ENCODE measurements at regions not wholly inside any gene's neighbourhood (a gene's known extent, or its start where the extent isn't known, plus 50 kb on each side); places are given as distances from the start of the nearest gene placed in this dataset.
"Not testable (repeated sequence)": the region's sequence is repeated elsewhere in the genome, so short reads cannot be mapped to it uniquely, and the experiment has no call there.

- no peak for ATAC-seq (replicated peaks)
- no peak overlapping the region for H3K4me3 Mint-ChIP-seq
- H3K27ac Mint-ChIP-seq = no peak overlapping the region
- H3K27me3 Mint-ChIP-seq = peaks cover 6 to 22% of the 10 kb centered on the region in 2 donors
- no peaks in the 10 kb centered on the region for H3K36me3 Mint-ChIP-seq (ENCODE audit: insufficient read depth)
- H3K4me1 Mint-ChIP-seq (ENCODE audit: low read depth in 2 of 2) = no peaks in the 10 kb centered on the region
- no peak for DNase-seq
- no peaks in the 10 kb centered on the region for H3K9me3 Mint-ChIP-seq
Measured at GRCh38 chr5:100641833-100642232, 106.7 kb downstream of the FAM174A start.

GRCh38 chr5:100643473-100643872 is 108.3 kb downstream of the FAM174A start:
- H3K9me3 Mint-ChIP-seq = no peaks in the 10 kb centered on the region
- H3K4me1 Mint-ChIP-seq (ENCODE audit: low read depth in 2 of 2) = peaks cover 1 to 5% of the 10 kb centered on the region in 2 donors
- no peak for DNase-seq
- peaks cover 6 to 22% of the 10 kb centered on the region in 2 donors for H3K27me3 Mint-ChIP-seq
- H3K27ac Mint-ChIP-seq = no peak overlapping the region
- no peak overlapping the region for H3K4me3 Mint-ChIP-seq
- H3K36me3 Mint-ChIP-seq (ENCODE audit: insufficient read depth) = no peaks in the 10 kb centered on the region
- ATAC-seq (replicated peaks) = no peak

GRCh38 chr5:100644185-100644584 is 109.0 kb downstream of the FAM174A start:
- Mint-ChIP-seq H3K9me3 (no peaks in the 10 kb centered on the region), H3K27me3 (peaks cover 6 to 22% of the 10 kb centered on the region in 2 donors), H3K4me3 (no peak overlapping the region), H3K36me3 (ENCODE audit: insufficient read depth) (no peaks in the 10 kb centered on the region), H3K27ac (no peak overlapping the region), H3K4me1 (ENCODE audit: low read depth in 2 of 2) (peaks cover 1 to 5% of the 10 kb centered on the region in 2 donors)
- no peak for ATAC-seq (replicated peaks)
- no peak for DNase-seq

- Mint-ChIP-seq H3K4me1 (ENCODE audit: low read depth in 2 of 2) (peaks cover 1 to 5% of the 10 kb centered on the region in 2 donors), H3K4me3 (no peak overlapping the region), H3K9me3 (no peaks in the 10 kb centered on the region), H3K36me3 (ENCODE audit: insufficient read depth) (no peaks in the 10 kb centered on the region), H3K27me3 (peaks cover 6 to 22% of the 10 kb centered on the region in 2 donors), H3K27ac (no peak overlapping the region)
- DNase-seq = no peak
- no peak for ATAC-seq (replicated peaks)
Measured at GRCh38 chr5:100644776-100645175, 109.6 kb downstream of the FAM174A start.

GRCh38 chr5:100646011-100646410 is 110.8 kb downstream of the FAM174A start:
- H3K27ac Mint-ChIP-seq = no peak overlapping the region
- no peak overlapping the region for H3K4me3 Mint-ChIP-seq

GRCh38 chr5:100646691-100647090 is 111.5 kb downstream of the FAM174A start:
- Mint-ChIP-seq H3K27me3 (peaks cover 4 to 11% of the 10 kb centered on the region in 2 donors), H3K27ac (no peak overlapping the region)

More at GRCh38 chr5:100646011-100646410, 110.8 kb downstream of the FAM174A start:
- peaks cover 6 to 17% of the 10 kb centered on the region in 2 donors for H3K27me3 Mint-ChIP-seq
- H3K9me3 Mint-ChIP-seq = no peaks in the 10 kb centered on the region
- ATAC-seq (replicated peaks) (no peak), DNase-seq (no peak)
- peaks cover 1 to 5% of the 10 kb centered on the region in 2 donors for H3K4me1 Mint-ChIP-seq (ENCODE audit: low read depth in 2 of 2)
- H3K36me3 Mint-ChIP-seq (ENCODE audit: insufficient read depth) = no peaks in the 10 kb centered on the region

GRCh38 chr5:100647461-100648230 is 112.5 kb downstream of the FAM174A start:
- ATAC-seq (replicated peaks) (peak; percentile 41), DNase-seq (no peak)
- Mint-ChIP-seq H3K36me3 (ENCODE audit: insufficient read depth) (no peaks in the 10 kb centered on the region), H3K27me3 (peaks cover 0 to 2% of the 10 kb centered on the region in 2 donors), H3K4me3 (no peak overlapping the region), H3K9me3 (no peaks in the 10 kb centered on the region), H3K27ac (peak overlapping the region in 1 of 2 donors; percentile 28), H3K4me1 (ENCODE audit: low read depth in 2 of 2) (peaks cover 1 to 5% of the 10 kb centered on the region in 2 donors)

More at GRCh38 chr5:100646691-100647090, 111.5 kb downstream of the FAM174A start:
- ATAC-seq (replicated peaks) (no peak), DNase-seq (no peak)
- Mint-ChIP-seq H3K36me3 (ENCODE audit: insufficient read depth) (no peaks in the 10 kb centered on the region), H3K4me1 (ENCODE audit: low read depth in 2 of 2) (peaks cover 1 to 5% of the 10 kb centered on the region in 2 donors), H3K4me3 (no peak overlapping the region), H3K9me3 (no peaks in the 10 kb centered on the region)

- H3K4me3 Mint-ChIP-seq = no peak overlapping the region
- DNase-seq (no peak), ATAC-seq (replicated peaks) (no peak)
- no peaks in the 10 kb centered on the region for H3K27me3 Mint-ChIP-seq
- peaks cover 3 to 6% of the 10 kb centered on the region in 2 donors for H3K4me1 Mint-ChIP-seq (ENCODE audit: low read depth in 2 of 2)
- H3K27ac Mint-ChIP-seq = no peak overlapping the region
- no peaks in the 10 kb centered on the region for H3K9me3 Mint-ChIP-seq
- no peaks in the 10 kb centered on the region for H3K36me3 Mint-ChIP-seq (ENCODE audit: insufficient read depth)
Measured at GRCh38 chr5:100654895-100655294, 119.7 kb downstream of the FAM174A start.

GRCh38 chr5:100656771-100657170 is 121.6 kb downstream of the FAM174A start:
- not testable (repeated sequence) for H3K36me3 Mint-ChIP-seq (ENCODE audit: insufficient read depth); H3K27ac Mint-ChIP-seq; H3K4me3 Mint-ChIP-seq; ATAC-seq (replicated peaks); DNase-seq; H3K27me3 Mint-ChIP-seq; H3K4me1 Mint-ChIP-seq (ENCODE audit: low read depth in 2 of 2); H3K9me3 Mint-ChIP-seq

- DNase-seq = no peak
- H3K9me3 Mint-ChIP-seq = no peaks in the 10 kb centered on the region
- no peaks in the 10 kb centered on the region for H3K27me3 Mint-ChIP-seq
- H3K36me3 Mint-ChIP-seq (ENCODE audit: insufficient read depth) = no peaks in the 10 kb centered on the region
- H3K4me3 Mint-ChIP-seq = no peak overlapping the region
- no peak for ATAC-seq (replicated peaks)
- peaks cover 3 to 9% of the 10 kb centered on the region in 2 donors for H3K4me1 Mint-ChIP-seq (ENCODE audit: low read depth in 2 of 2)
- no peak overlapping the region for H3K27ac Mint-ChIP-seq
Measured at GRCh38 chr5:100659080-100659795, 124.1 kb downstream of the FAM174A start.

GRCh38 chr5:100664140-100664539 is 129.0 kb downstream of the FAM174A start:
- H3K9me3 Mint-ChIP-seq = no peaks in the 10 kb centered on the region
- no peaks in the 10 kb centered on the region for H3K27me3 Mint-ChIP-seq
- ATAC-seq (replicated peaks) (no peak), DNase-seq (no peak)
- peaks cover 10 to 17% of the 10 kb centered on the region in 2 donors for H3K4me1 Mint-ChIP-seq (ENCODE audit: low read depth in 2 of 2)
- H3K4me3 Mint-ChIP-seq = no peak overlapping the region
- no peak overlapping the region for H3K27ac Mint-ChIP-seq
- peaks cover 4% of the 10 kb centered on the region for H3K36me3 Mint-ChIP-seq (ENCODE audit: insufficient read depth)

GRCh38 chr5:100667161-100667630 is 132.0 kb downstream of the FAM174A start:
- Mint-ChIP-seq H3K9me3 (no peaks in the 10 kb centered on the region), H3K27me3 (no peaks in the 10 kb centered on the region), H3K27ac (peak overlapping the region in 1 of 2 donors; percentile 3), H3K36me3 (ENCODE audit: insufficient read depth) (peaks cover 4% of the 10 kb centered on the region), H3K4me3 (peak overlapping the region; percentile 0), H3K4me1 (ENCODE audit: low read depth in 2 of 2) (peaks cover 8 to 10% of the 10 kb centered on the region in 2 donors)
- DNase-seq (peak in 1 of 3 experiments; percentile 4), ATAC-seq (replicated peaks) (peak; percentile 94)

GRCh38 chr5:100668511-100668910 is 133.3 kb downstream of the FAM174A start:
- Mint-ChIP-seq H3K36me3 (ENCODE audit: insufficient read depth) (peaks cover 4% of the 10 kb centered on the region), H3K27me3 (no peaks in the 10 kb centered on the region), H3K4me3 (no peak overlapping the region), H3K9me3 (no peaks in the 10 kb centered on the region), H3K27ac (peak overlapping the region in 1 of 2 donors; percentile 3), H3K4me1 (ENCODE audit: low read depth in 2 of 2) (peaks cover 8 to 13% of the 10 kb centered on the region in 2 donors)
- no peak for DNase-seq
- ATAC-seq (replicated peaks) = no peak

Data from effector memory CD8-positive, alpha-beta T cell (primary cell).